Neural cell (in vitro differentiated cells): ENCODE measurements at regions not wholly inside any gene's neighbourhood (a gene's known extent, or its start where the extent isn't known, plus 50 kb on each side); places are given as distances from the start of the nearest gene placed in this dataset.

Experiments
- EP300 ChIP-seq: fragments of 450-650 bp; conservative IDR thresholded peaks from 2 replicates; pipeline ENCODE4 v1.6.1; 2014; ENCODE audit warnings: antibody characterized with exemption, mild to moderate bottlenecking, moderate library complexity; ENCODE audit not compliant: poor library complexity, severe bottlenecking
- EZH2 ChIP-seq: fragments of 200-600, 300-800 bp; shearing (Covaris generic), sonication (generic); IDR thresholded peaks from 2 replicates; pipeline ENCODE4 v1.6.1; 2014; ENCODE audit warnings: antibody characterized with exemption, low read length, borderline replicate concordance, mild to moderate bottlenecking; ENCODE audit not compliant: insufficient read depth, poor library complexity, severe bottlenecking
- MXI1 ChIP-seq: fragments of 450-650 bp; conservative IDR thresholded peaks from 2 replicates; pipeline ENCODE4 v1.6.1; 2014; ENCODE audit warnings: antibody characterized with exemption, mild to moderate bottlenecking; ENCODE audit not compliant: poor library complexity, severe bottlenecking
- POLR2AphosphoS5 ChIP-seq: IDR thresholded peaks from 2 replicates; pipeline ENCODE4 v1.6.1; 2012
- SMC3 ChIP-seq: fragments of 450-650 bp; conservative IDR thresholded peaks from 2 replicates; pipeline ENCODE4 v1.6.1; 2014; ENCODE audit warnings: antibody characterized with exemption, mild to moderate bottlenecking, moderate library complexity; ENCODE audit not compliant: poor library complexity
- TAF1 ChIP-seq: IDR thresholded peaks from 2 replicates; pipeline ENCODE4 v1.6.1; 2012; ENCODE audit warnings: low read depth
- TF ChIP-seq, protein P1 (sequence below): fragments of 450-650 bp; IDR thresholded peaks from 2 replicates; pipeline ENCODE4 v1.5.1; 2014; ENCODE audit warnings: antibody characterized with exemption, mild to moderate bottlenecking, moderate library complexity; ENCODE audit not compliant: poor library complexity, severe bottlenecking
- TF ChIP-seq, protein P2 (sequence below): IDR thresholded peaks from 2 replicates; pipeline ENCODE4 v1.6.1; 2012; ENCODE audit warnings: borderline replicate concordance

DNA sequence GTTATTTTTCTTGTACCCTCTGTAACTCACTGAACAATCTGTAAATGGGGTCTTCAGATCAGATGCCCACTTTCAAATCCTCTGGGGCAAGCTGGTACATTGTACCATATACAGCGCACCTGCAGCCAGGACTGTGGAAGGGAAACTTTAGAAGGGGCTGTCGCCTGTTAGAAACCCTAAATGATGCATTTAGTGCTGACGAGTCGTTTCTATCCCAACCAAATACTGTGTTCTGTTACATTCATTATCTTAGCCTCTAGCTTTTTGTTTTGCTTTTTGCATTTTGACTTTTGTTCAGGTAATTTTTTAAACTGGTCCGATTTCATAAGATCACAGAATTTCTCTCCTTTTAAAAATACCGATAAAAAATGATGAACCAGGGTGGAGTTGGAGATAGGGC lies 66.4 kb upstream of the AGA start:
- no peak for TF ChIP-seq POLR2AphosphoS5
- no peak for TF ChIP-seq MXI1
- no peak for TF ChIP-seq EZH2
- TF ChIP-seq EP300: no peak
- TF ChIP-seq, protein P1, sequence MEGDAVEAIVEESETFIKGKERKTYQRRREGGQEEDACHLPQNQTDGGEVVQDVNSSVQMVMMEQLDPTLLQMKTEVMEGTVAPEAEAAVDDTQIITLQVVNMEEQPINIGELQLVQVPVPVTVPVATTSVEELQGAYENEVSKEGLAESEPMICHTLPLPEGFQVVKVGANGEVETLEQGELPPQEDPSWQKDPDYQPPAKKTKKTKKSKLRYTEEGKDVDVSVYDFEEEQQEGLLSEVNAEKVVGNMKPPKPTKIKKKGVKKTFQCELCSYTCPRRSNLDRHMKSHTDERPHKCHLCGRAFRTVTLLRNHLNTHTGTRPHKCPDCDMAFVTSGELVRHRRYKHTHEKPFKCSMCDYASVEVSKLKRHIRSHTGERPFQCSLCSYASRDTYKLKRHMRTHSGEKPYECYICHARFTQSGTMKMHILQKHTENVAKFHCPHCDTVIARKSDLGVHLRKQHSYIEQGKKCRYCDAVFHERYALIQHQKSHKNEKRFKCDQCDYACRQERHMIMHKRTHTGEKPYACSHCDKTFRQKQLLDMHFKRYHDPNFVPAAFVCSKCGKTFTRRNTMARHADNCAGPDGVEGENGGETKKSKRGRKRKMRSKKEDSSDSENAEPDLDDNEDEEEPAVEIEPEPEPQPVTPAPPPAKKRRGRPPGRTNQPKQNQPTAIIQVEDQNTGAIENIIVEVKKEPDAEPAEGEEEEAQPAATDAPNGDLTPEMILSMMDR: no peak
- no peak for TF ChIP-seq TAF1
- TF ChIP-seq SMC3: no peak
- TF ChIP-seq, protein P2, sequence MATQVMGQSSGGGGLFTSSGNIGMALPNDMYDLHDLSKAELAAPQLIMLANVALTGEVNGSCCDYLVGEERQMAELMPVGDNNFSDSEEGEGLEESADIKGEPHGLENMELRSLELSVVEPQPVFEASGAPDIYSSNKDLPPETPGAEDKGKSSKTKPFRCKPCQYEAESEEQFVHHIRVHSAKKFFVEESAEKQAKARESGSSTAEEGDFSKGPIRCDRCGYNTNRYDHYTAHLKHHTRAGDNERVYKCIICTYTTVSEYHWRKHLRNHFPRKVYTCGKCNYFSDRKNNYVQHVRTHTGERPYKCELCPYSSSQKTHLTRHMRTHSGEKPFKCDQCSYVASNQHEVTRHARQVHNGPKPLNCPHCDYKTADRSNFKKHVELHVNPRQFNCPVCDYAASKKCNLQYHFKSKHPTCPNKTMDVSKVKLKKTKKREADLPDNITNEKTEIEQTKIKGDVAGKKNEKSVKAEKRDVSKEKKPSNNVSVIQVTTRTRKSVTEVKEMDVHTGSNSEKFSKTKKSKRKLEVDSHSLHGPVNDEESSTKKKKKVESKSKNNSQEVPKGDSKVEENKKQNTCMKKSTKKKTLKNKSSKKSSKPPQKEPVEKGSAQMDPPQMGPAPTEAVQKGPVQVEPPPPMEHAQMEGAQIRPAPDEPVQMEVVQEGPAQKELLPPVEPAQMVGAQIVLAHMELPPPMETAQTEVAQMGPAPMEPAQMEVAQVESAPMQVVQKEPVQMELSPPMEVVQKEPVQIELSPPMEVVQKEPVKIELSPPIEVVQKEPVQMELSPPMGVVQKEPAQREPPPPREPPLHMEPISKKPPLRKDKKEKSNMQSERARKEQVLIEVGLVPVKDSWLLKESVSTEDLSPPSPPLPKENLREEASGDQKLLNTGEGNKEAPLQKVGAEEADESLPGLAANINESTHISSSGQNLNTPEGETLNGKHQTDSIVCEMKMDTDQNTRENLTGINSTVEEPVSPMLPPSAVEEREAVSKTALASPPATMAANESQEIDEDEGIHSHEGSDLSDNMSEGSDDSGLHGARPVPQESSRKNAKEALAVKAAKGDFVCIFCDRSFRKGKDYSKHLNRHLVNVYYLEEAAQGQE: no peak
